MCF 10A (cell line): ENCODE measurements at regions not wholly inside any gene's neighbourhood (a gene's known extent, or its start where the extent isn't known, plus 50 kb on each side); places are given as distances from the start of the nearest gene placed in this dataset.

ENCODE experiments used
- BruUV-seq: library from RNA; stranded (reverse); fragments of 400-500 nt; replicated peaks from 2 replicates; lab custom pipeline; 2021; lab: Mats Ljungman, UMichigan
- CTCF ChIA-PET: fragments of 300-600 bp; sonication (Branson Sonifier 250); formaldehyde crosslinking; extraction: SDS; loops from one replicate; lab custom pipeline; 2021; ENCODE audit warnings: antibody characterized with exemption, inconsistent platforms; lab: Yijun Ruan, JAX
- POLR2A ChIA-PET: fragments of 300-600, 350-650 bp; sonication (Branson Sonifier 250); formaldehyde crosslinking; extraction: SDS; loops from one replicate; lab custom pipeline; 2020; ENCODE audit warnings: antibody characterized with exemption, inconsistent platforms; lab: Yijun Ruan, JAX
- DNase-seq: peaks from one replicate; pipeline ENCODE4 v3.0.0-alpha.2; 2018; ENCODE audit not compliant: unreplicated experiment
- H3K27ac Mint-ChIP-seq: one replicate; pipeline ENCODE4 v1.8.0; 2022; ENCODE audit warnings: mild to moderate bottlenecking, low read depth, mixed read lengths; ENCODE audit not compliant: unreplicated experiment
- H3K27me3 Mint-ChIP-seq: one replicate; pipeline ENCODE4 v1.8.0; 2022; ENCODE audit warnings: mixed read lengths; ENCODE audit not compliant: insufficient read depth, unreplicated experiment
- H3K36me3 Mint-ChIP-seq: one replicate; pipeline ENCODE4 v1.8.0; 2022; ENCODE audit warnings: mild to moderate bottlenecking, moderate library complexity, mixed read lengths; ENCODE audit not compliant: insufficient read depth, unreplicated experiment
- H3K4me1 Mint-ChIP-seq: one replicate; pipeline ENCODE4 v1.8.0; 2022; ENCODE audit warnings: mixed read lengths; ENCODE audit not compliant: insufficient read depth, unreplicated experiment
- H3K4me3 Mint-ChIP-seq: one replicate; pipeline ENCODE4 v1.8.0; 2022; ENCODE audit warnings: mild to moderate bottlenecking, moderate library complexity, mixed read lengths; ENCODE audit not compliant: unreplicated experiment
- H3K9me3 Mint-ChIP-seq: one replicate; pipeline ENCODE4 v1.8.0; 2022; ENCODE audit warnings: mixed read lengths; ENCODE audit not compliant: unreplicated experiment
- CTCF ChIP-seq: fragments of 200-600 bp; IDR thresholded peaks from one replicate; pipeline ENCODE4 v1.8.0; 2022; ENCODE audit warnings: antibody characterized with exemption, mild to moderate bottlenecking; ENCODE audit not compliant: unreplicated experiment
- intact Hi-C: fragments of 100-400 bp; cut with micrococcal nuclease; formaldehyde crosslinking; loops from 2 replicates; pipeline ENCODE4 v1.14.1; 2022

GRCh38 chr14:98415766-98416165 lies 856.2 kb downstream of the BCL11B start:
- no peaks in the 10 kb centered on the region for H3K9me3 Mint-ChIP-seq
- H3K27ac Mint-ChIP-seq: no peak overlapping the region
- TF ChIP-seq CTCF: no peak
- ChIA-PET CTCF (no interaction called here), POLR2A (no interaction called here)
- H3K4me1 Mint-ChIP-seq: no peaks in the 10 kb centered on the region
- H3K27me3 Mint-ChIP-seq: no peaks in the 10 kb centered on the region
- intact Hi-C loops: no loop called here
- no peaks in the 10 kb centered on the region for H3K36me3 Mint-ChIP-seq
- no TSS peak for BruUV-seq
- no peak overlapping the region for H3K4me3 Mint-ChIP-seq
- DNase-seq: no peak

- ChIA-PET POLR2A (no interaction called here), CTCF (no interaction called here)
- H3K4me1 Mint-ChIP-seq: no peaks in the 10 kb centered on the region
- BruUV-seq: no TSS peak
- no peak for TF ChIP-seq CTCF
- H3K9me3 Mint-ChIP-seq: no peaks in the 10 kb centered on the region
- H3K27me3 Mint-ChIP-seq: no peaks in the 10 kb centered on the region
- no peak overlapping the region for H3K4me3 Mint-ChIP-seq
- no peaks in the 10 kb centered on the region for H3K36me3 Mint-ChIP-seq
- no peak overlapping the region for H3K27ac Mint-ChIP-seq
- no peak for DNase-seq
- intact Hi-C loops: no loop called here
Measured at GRCh38 chr14:98417001-98417400, 855.0 kb downstream of the BCL11B start.

- peaks cover 4% of the 10 kb centered on the region for H3K4me1 Mint-ChIP-seq
- no peak for DNase-seq
- ChIA-PET CTCF (no interaction called here), POLR2A (interaction anchor here (0.6 kb wide), 1 partner anchor 20 kb away, joined by 4 read pairs; no protein-coding TSS in a partner anchor)
- no TSS peak for BruUV-seq
- TF ChIP-seq CTCF: no peak
- H3K4me3 Mint-ChIP-seq: no peak overlapping the region
- no peak overlapping the region for H3K27ac Mint-ChIP-seq
- H3K36me3 Mint-ChIP-seq: no peaks in the 10 kb centered on the region
- no peaks in the 10 kb centered on the region for H3K9me3 Mint-ChIP-seq
- intact Hi-C loops: no loop called here
- no peaks in the 10 kb centered on the region for H3K27me3 Mint-ChIP-seq
Measured at GRCh38 chr14:98428483-98428994, 843.5 kb downstream of the BCL11B start.

GRCh38 chr14:98433436-98433835 lies 838.6 kb downstream of the BCL11B start:
- CTCF ChIA-PET: no interaction called here
- TF ChIP-seq CTCF: no peak
- Mint-ChIP-seq H3K27me3 (no peaks in the 10 kb centered on the region), H3K4me3 (no peak overlapping the region), H3K36me3 (no peaks in the 10 kb centered on the region), H3K4me1 (peaks cover 5% of the 10 kb centered on the region), H3K27ac (no peak overlapping the region), H3K9me3 (no peaks in the 10 kb centered on the region)
- POLR2A ChIA-PET: no interaction called here
- no peak for DNase-seq
- intact Hi-C loops: no loop called here
- no TSS peak for BruUV-seq
